Left ventricle myocardium superior (tissue), 1 donor: ENCODE measurements at regions not wholly inside any gene's neighbourhood (a gene's known extent, or its start where the extent isn't known, plus 50 kb on each side); places are given as distances from the start of the nearest gene placed in this dataset.

Experiments
- ATAC-seq: fragments of 200-7000 bp; cut with Tn5 transposase; one replicate; pipeline ENCODE4 v1.9.1; 2020; ENCODE audit warnings: mild to moderate bottlenecking, moderate library complexity
- DNase-seq: peaks from one replicate; pipeline ENCODE4 v3.0.0-alpha.2; 2020
- intact Hi-C: fragments of 100-400 bp; cut with micrococcal nuclease; formaldehyde crosslinking; loops from one replicate; pipeline ENCODE4 v1.11.0; 2022
- donor health status: DM: no; HTN: yes; CAD: no; lungs with severe emphysema.

DNA sequence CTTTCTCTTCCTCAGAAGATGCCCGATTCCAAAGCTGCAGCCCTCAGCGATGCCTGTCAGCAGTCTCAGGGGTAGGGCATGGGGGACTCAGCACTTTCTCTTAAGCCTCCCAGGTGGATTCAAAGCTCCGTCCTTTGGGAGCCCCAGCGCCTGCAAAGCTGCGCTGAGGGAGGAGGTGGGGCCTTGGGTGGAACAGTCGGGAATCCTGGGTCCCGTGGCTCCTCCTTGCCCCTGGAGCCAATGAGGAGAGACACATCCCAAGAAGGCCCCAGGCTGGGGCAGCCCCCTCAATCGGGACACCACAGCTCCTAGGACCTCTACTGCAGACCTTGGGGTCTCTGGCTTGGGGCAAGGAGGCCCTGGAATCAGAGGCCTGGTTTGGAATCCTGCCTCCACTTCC is 227.5 kb upstream of the IGF1R start:
- intact Hi-C loops: no loop called here
- DNase-seq: peak; percentile 47

DNA sequence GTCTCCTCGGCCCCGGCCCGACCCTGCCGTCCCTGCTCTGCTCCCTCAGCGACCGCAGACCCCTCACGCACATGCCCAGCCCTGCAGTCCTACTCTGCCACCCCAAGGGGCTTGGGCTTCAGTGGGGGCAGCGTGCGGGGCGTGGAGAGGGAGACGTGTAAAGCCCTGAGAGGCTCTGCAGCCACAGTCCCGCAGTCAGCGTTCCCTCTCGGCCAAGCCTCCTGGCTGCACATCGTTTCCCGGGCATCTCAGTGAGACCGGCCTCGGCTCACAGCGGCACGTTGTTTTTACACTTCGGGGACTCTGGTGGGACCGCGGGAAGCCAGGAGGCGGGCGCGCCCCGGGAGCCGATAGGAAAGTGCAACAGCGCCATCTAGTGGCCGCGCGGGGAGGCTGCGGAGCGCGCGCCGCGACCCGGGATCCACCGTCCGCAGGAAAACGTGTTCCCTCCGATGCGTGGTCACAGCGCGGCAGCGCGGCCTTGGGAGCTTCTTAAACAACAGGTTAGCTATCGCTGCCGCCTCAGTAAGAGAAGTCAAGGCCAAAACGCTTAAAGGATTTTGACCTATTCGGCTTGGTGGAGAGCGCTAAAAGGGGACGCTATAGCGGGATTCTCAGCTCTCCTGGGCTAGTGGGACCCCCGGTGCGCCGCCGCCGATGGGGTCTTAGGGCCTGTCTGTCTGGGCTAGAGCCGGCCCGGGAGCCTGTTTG is 226.8 kb upstream of the IGF1R start:
- ATAC-seq: peak; percentile 91
- intact Hi-C loops: no loop called here
- DNase-seq: peak; percentile 87

More for the DNA sequence above, 227.5 kb upstream of the IGF1R start:
- ATAC-seq: peak; percentile 55

- intact Hi-C loops: no loop called here
- DNase-seq (no peak), ATAC-seq (no peak)
These were observed 226.2 kb upstream of the IGF1R start for GRCh38 chr15:98422130-98422478.

- no peak for DNase-seq
- intact Hi-C loops: no loop called here
- ATAC-seq: no peak
These were observed 223.2 kb upstream of the IGF1R start for GRCh38 chr15:98425173-98425572.

- intact Hi-C loops: no loop called here
- ATAC-seq: no peak
- DNase-seq: no peak
These were observed 221.0 kb upstream of the IGF1R start for GRCh38 chr15:98427321-98427720.

DNA sequence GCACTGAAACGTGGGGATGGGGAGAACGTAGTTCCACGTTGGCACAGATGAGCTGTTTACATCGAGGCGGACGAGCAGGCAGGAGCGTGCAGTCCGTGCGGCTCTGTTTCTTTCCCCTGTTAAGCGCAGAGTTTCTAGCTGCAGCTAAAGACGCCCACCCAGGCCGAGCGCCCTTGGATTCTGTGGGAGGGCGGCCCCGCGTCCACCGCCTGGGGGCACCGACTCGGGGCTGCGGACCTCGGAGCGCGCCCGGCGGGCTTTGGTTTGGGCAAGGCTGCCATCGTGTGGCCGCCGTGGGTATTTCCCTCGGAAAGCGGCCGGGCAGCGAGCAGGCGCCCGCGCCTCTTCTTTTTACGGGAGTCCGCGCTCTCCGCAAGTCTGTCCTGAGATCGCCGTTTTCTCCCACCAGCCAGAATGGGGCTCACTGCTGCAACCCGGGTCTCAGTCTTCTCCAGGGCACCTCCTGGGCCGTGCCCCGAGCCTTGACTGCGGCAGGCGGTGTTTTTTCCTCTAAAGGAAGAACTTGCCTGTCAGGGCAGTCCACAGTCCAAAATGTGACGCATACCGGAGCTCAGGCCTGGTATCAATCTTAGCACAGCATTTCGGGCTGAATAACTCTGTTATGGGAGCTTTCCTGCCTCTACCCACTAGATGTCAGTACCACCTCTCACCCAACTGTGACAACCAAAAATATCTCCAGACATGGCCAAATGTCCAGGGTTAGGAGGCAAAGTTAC is 219.9 kb upstream of the IGF1R start:
- ATAC-seq: peak; percentile 91
- intact Hi-C loops: no loop called here

GRCh38 chr15:98431171-98431570 is 217.2 kb upstream of the IGF1R start:
- DNase-seq (no peak), ATAC-seq (no peak)
- intact Hi-C loops: no loop called here

More for the DNA sequence above, 219.9 kb upstream of the IGF1R start:
- peak; percentile 83 for DNase-seq

DNA sequence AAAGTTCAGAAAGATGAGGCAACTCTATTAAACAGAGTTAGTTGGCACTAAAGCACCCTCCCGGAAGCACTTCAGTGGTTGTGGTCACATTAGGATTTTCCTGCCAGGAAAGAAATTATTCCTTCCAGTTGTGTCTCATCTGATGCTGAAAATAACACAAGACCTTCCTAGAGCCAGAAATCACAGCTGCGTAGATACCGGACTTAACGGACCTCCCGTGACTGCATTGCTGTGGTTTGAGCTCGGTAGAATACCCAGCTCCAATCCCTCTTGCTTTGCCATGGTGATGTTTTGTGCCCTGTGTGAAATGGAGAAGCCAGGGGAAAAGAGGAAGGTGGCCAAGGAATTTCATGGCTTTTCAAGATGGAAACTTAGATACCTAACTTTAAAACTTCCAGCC is 215.0 kb upstream of the IGF1R start:
- ATAC-seq (no peak), DNase-seq (no peak)
- intact Hi-C loops: no loop called here

DNA sequence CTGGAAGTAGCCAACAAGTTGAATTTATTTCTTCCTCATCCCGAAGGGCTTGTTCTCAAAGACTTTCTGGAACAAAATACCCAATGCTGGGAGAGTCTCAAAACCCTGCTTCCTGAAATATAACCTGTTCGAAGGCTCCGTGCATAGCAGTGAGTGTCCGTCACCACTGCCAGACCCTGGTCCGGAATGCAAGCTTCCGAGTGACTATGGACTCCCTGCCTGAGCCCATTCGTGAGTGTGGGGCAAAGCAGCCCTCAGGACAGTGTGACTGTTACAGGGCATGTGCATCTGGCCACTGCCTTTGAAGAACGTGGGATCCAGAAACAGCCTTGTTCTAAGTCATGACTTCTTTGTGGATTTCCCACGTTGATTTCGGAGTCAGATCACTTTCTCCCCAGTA is 214.5 kb upstream of the IGF1R start:
- intact Hi-C loops: no loop called here
- DNase-seq: no peak
- no peak for ATAC-seq

GRCh38 chr15:98437752-98438151 is 210.6 kb upstream of the IGF1R start:
- ATAC-seq (no peak), DNase-seq (no peak)
- intact Hi-C loops: no loop called here

DNA sequence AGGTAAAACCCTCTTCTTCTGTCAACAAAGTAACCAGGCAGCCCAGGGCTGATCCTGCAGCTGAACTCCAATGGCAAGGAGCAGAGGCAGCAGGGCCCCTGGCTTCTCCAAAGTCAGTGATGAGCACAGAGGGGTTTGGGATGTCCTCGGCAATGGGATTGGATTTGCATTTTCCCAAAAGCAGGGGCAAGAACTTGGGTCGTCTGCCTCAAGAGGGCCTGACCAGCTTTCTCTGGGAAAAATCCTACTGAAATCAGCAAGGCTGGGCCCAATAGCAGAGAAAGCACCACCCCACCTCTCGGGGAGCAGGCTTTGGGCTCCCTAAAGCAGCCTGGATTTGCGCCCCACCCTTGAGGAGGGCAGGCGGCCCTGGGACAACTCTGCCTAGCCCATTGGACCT is 210.0 kb upstream of the IGF1R start:
- no peak for DNase-seq
- intact Hi-C loops: no loop called here
- ATAC-seq: no peak

GRCh38 chr15:98438907-98439306 is 209.4 kb upstream of the IGF1R start:
- intact Hi-C loops: no loop called here
- DNase-seq (no peak), ATAC-seq (no peak)

- intact Hi-C loops: no loop called here
- no peak for ATAC-seq
- no peak for DNase-seq
These were observed 208.8 kb upstream of the IGF1R start for GRCh38 chr15:98439523-98439942.

- intact Hi-C loops: loop anchor here (5.0 kb wide), 1 partner anchor 636 kb away; no protein-coding TSS in a partner anchor
- no peak for ATAC-seq
- DNase-seq: no peak
These were observed 207.4 kb upstream of the IGF1R start for GRCh38 chr15:98440917-98441316.

DNA sequence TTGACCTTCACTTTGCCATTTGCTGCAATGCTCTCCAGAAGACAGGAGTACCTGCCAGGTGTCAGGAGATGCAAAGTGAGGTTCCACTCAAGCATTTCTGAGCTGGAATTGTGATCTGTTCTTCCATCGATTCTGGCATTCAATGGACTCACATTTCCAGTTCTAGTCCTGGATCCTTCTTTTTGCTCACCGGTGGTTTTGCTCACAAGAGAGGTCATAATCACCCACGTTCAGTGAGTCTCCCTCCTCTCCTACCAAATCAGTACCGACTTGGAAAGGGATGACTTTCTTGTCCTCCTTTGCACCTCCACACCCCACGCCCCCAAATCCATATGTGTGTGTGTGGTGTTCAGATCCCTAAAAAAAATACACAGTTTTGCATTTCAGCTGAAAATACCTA is 206.7 kb upstream of the IGF1R start:
- intact Hi-C loops: loop anchor here (5.0 kb wide), 1 partner anchor 636 kb away; no protein-coding TSS in a partner anchor
- no peak for DNase-seq
- ATAC-seq: no peak

- DNase-seq (no peak), ATAC-seq (peak; percentile 52)
- intact Hi-C loops: loop anchor here (5.0 kb wide), 1 partner anchor 635 kb away; no protein-coding TSS in a partner anchor
These were observed 205.9 kb upstream of the IGF1R start for GRCh38 chr15:98442379-98442833.

DNA sequence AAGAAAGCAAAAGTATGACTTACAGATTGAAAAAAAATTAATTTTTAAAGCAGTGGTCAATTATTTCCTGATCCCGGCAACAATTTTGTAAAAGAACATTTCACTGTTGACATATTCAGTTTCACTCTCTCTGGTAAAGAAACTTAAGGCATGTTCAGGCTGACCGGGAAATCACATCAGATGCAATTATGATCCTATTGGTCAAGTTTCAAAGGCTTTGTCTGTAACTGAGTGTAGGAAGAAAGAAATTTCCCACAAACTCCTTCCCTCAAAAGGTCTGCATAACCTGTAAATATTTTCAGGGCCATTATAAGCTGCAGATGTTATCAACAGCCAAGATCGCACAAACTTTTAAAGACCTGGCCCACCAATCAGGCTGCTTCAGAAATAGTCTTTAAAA is 205.4 kb upstream of the IGF1R start:
- intact Hi-C loops: loop anchor here (5.0 kb wide), 1 partner anchor 634 kb away; no protein-coding TSS in a partner anchor
- no peak for ATAC-seq
- DNase-seq: no peak

GRCh38 chr15:98443526-98443925 is 204.8 kb upstream of the IGF1R start:
- intact Hi-C loops: loop anchor here (5.0 kb wide), 1 partner anchor 634 kb away; no protein-coding TSS in a partner anchor
- no peak for DNase-seq
- no peak for ATAC-seq

- DNase-seq (no peak), ATAC-seq (no peak)
- intact Hi-C loops: loop anchor here (5.0 kb wide), 1 partner anchor 633 kb away; no protein-coding TSS in a partner anchor
These were observed 204.2 kb upstream of the IGF1R start for GRCh38 chr15:98444138-98444537.

GRCh38 chr15:98445315-98445714 is 203.0 kb upstream of the IGF1R start:
- intact Hi-C loops: no loop called here
- no peak for ATAC-seq
- DNase-seq: no peak
